ENCODE measurements at regions not wholly inside any gene's neighbourhood (a gene's known extent, or its start where the extent isn't known, plus 50 kb on each side); places are given as distances from the start of the nearest gene placed in this dataset.
"Not testable (repeated sequence)": the region's sequence is repeated elsewhere in the genome, so short reads cannot be mapped to it uniquely, and the experiment has no call there.

DNA sequence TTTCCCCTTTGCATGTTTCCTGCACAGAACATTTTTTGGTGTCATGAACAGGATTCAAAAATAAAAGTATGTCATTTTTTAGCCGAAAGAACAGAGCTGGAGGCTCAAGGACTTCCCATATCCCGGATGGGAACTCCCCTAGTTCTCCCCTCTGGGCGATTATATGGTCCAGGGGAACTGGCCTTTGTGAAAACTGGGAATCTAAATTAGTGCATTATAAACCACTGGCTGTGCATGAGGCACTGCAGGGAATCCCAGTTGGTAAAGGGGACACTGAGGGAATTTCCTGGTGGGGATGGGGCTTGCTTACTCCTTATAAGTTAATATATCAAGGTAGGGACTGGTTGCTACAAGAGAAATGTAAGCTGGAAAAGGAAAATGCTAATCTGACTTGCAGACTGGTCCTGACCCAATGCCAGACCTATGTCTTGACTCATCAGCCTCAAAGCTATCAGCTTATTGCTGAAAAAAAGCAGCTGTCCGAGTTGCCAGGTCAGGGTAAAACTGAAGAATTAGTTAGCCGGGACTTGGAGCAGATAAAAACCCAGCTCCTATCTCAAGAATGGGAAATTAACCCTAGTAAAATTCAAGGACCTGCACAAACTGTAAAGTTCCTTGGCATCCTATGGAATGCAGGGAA is 122.6 kb downstream of the FCRL5 start:
- CTCF ChIA-PET, result no interaction called here
- no TSS peak for BruUV-seq (replicated peaks)
- TF ChIP-seq EZH2 (IDR thresholded peaks at IDR 0.05; ENCODE audit: borderline replicate concordance, low read depth, low read length, poor library complexity, severe bottlenecking), result no peak
- TF ChIP-seq, protein P1, sequence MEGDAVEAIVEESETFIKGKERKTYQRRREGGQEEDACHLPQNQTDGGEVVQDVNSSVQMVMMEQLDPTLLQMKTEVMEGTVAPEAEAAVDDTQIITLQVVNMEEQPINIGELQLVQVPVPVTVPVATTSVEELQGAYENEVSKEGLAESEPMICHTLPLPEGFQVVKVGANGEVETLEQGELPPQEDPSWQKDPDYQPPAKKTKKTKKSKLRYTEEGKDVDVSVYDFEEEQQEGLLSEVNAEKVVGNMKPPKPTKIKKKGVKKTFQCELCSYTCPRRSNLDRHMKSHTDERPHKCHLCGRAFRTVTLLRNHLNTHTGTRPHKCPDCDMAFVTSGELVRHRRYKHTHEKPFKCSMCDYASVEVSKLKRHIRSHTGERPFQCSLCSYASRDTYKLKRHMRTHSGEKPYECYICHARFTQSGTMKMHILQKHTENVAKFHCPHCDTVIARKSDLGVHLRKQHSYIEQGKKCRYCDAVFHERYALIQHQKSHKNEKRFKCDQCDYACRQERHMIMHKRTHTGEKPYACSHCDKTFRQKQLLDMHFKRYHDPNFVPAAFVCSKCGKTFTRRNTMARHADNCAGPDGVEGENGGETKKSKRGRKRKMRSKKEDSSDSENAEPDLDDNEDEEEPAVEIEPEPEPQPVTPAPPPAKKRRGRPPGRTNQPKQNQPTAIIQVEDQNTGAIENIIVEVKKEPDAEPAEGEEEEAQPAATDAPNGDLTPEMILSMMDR (conservative IDR thresholded peaks at IDR 0.05; ENCODE audit: low read depth, low read length), result no peak
- Histone ChIP-seq H3K4me3 (ENCODE audit: low read depth, low read length, poor library complexity, severe bottlenecking) (no peak overlapping the region), H3K27me3 (replicated peaks; ENCODE audit: insufficient read depth, low read depth, low read length, poor library complexity) (peaks cover 27% of the 10 kb centered on the region), H3K4me1 (ENCODE audit: insufficient read depth, low read length, poor library complexity, severe bottlenecking) (no peaks in the 10 kb centered on the region), H3K9me3 (ENCODE audit: low read depth, low read length, poor library complexity, severe bottlenecking) (no peaks in the 10 kb centered on the region), H3K27ac (ENCODE audit: low read depth, low read length, poor library complexity, severe bottlenecking) (no peak overlapping the region), H3K36me3 (ENCODE audit: insufficient read depth, low read length, poor library complexity, severe bottlenecking) (no peaks in the 10 kb centered on the region)
- POLR2A ChIA-PET (ENCODE audit: low non-redundant PET), result no interaction called here
- no peak for DNase-seq (ENCODE audit: low spot score)
- intact Hi-C loops (cut with micrococcal nuclease; ENCODE audit: unreplicated experiment), result no loop called here

DNA sequence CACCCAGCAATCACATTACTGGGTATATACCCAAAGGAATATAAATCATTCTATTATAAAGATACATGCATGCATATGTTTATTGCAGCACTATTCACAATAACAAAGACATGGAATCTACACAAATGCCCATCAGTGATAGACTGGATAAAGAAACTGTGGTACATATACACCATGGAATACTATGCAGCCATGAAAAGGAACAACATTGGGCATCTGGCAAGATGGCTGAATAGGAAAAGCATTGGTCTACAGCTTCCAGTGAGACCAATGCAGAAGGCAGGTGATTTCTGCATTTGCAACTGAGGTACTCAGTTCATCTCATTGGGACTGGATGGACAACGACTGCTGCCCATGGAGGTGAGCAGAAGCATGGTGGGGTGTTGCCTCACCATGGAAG is 128.6 kb downstream of the FCRL5 start:
- intact Hi-C loops (cut with micrococcal nuclease; ENCODE audit: unreplicated experiment); H3K4me3 ChIP-seq (ENCODE audit: low read depth, low read length, poor library complexity, severe bottlenecking); POLR2A ChIA-PET (ENCODE audit: low non-redundant PET); BruUV-seq (replicated peaks); H3K4me1 ChIP-seq (ENCODE audit: insufficient read depth, low read length, poor library complexity, severe bottlenecking); H3K9me3 ChIP-seq (ENCODE audit: low read depth, low read length, poor library complexity, severe bottlenecking); DNase-seq (ENCODE audit: low spot score); H3K27ac ChIP-seq (ENCODE audit: low read depth, low read length, poor library complexity, severe bottlenecking); H3K36me3 ChIP-seq (ENCODE audit: insufficient read depth, low read length, poor library complexity, severe bottlenecking): not testable (repeated sequence)
- H3K27me3 ChIP-seq (replicated peaks; ENCODE audit: insufficient read depth, low read depth, low read length, poor library complexity), result peaks cover 21% of the 10 kb centered on the region
- CTCF ChIA-PET, result interaction anchor here (0.6 kb wide), 1 partner anchor 49 kb away, joined by 4 read pairs; no protein-coding TSS in a partner anchor

- no TSS peak for BruUV-seq (replicated peaks)
- no peaks in the 10 kb centered on the region for H3K4me1 ChIP-seq (ENCODE audit: insufficient read depth, low read length, poor library complexity, severe bottlenecking)
- TF ChIP-seq, protein P1 (conservative IDR thresholded peaks at IDR 0.05; ENCODE audit: low read depth, low read length), result no peak
- TF ChIP-seq EZH2 (IDR thresholded peaks at IDR 0.05; ENCODE audit: borderline replicate concordance, low read depth, low read length, poor library complexity, severe bottlenecking), result no peak
- no peak overlapping the region for H3K27ac ChIP-seq (ENCODE audit: low read depth, low read length, poor library complexity, severe bottlenecking)
- DNase-seq (ENCODE audit: low spot score), result no peak
- H3K36me3 ChIP-seq (ENCODE audit: insufficient read depth, low read length, poor library complexity, severe bottlenecking), result no peaks in the 10 kb centered on the region
- H3K4me3 ChIP-seq (ENCODE audit: low read depth, low read length, poor library complexity, severe bottlenecking), result no peak overlapping the region
- H3K9me3 ChIP-seq (ENCODE audit: low read depth, low read length, poor library complexity, severe bottlenecking), result no peaks in the 10 kb centered on the region
- H3K27me3 ChIP-seq (replicated peaks; ENCODE audit: insufficient read depth, low read depth, low read length, poor library complexity), result peaks cover 26% of the 10 kb centered on the region
- ChIA-PET CTCF (no interaction called here), POLR2A (ENCODE audit: low non-redundant PET) (no interaction called here)
- intact Hi-C loops (cut with micrococcal nuclease; ENCODE audit: unreplicated experiment), result no loop called here
Observed at GRCh38 chr1:157419845-157420542, 132.3 kb downstream of the FCRL5 start.

DNA sequence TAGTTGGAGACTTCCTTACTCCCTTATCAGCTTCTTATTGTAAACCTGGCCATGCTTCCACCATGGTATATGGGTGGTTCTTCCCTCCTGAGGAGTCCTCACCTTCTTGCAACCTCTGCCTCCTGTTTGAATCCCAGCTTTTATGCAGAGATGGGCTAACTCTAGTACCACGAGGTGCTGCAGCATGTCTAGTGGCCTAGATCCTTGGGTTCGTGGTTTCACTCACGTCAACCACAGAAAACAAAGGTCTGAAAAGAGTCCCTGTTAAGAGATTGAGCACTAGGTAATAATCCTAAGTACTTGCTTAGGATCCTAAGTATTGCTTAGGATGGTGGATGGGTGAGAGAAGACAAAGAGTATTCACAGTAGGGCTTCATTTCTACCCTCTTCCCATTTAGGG is 133.7 kb downstream of the FCRL5 start:
- POLR2A ChIA-PET (ENCODE audit: low non-redundant PET), result no interaction called here
- Histone ChIP-seq H3K4me3 (ENCODE audit: low read depth, low read length, poor library complexity, severe bottlenecking) (no peak overlapping the region), H3K4me1 (ENCODE audit: insufficient read depth, low read length, poor library complexity, severe bottlenecking) (no peaks in the 10 kb centered on the region), H3K27ac (ENCODE audit: low read depth, low read length, poor library complexity, severe bottlenecking) (no peak overlapping the region), H3K27me3 (replicated peaks; ENCODE audit: insufficient read depth, low read depth, low read length, poor library complexity) (peaks cover 26% of the 10 kb centered on the region), H3K9me3 (ENCODE audit: low read depth, low read length, poor library complexity, severe bottlenecking) (no peaks in the 10 kb centered on the region), H3K36me3 (ENCODE audit: insufficient read depth, low read length, poor library complexity, severe bottlenecking) (no peaks in the 10 kb centered on the region)
- intact Hi-C loops (cut with micrococcal nuclease; ENCODE audit: unreplicated experiment), result no loop called here
- CTCF ChIA-PET, result no interaction called here
- TF ChIP-seq, protein P1 (conservative IDR thresholded peaks at IDR 0.05; ENCODE audit: low read depth, low read length), result no peak
- no peak for TF ChIP-seq EZH2 (IDR thresholded peaks at IDR 0.05; ENCODE audit: borderline replicate concordance, low read depth, low read length, poor library complexity, severe bottlenecking)
- no TSS peak for BruUV-seq (replicated peaks)
- no peak for DNase-seq (ENCODE audit: low spot score)
